DMS 273 (cell line): ENCODE measurements at regions not wholly inside any gene's neighbourhood (a gene's known extent, or its start where the extent isn't known, plus 50 kb on each side); places are given as distances from the start of the nearest gene placed in this dataset.
A peak's percentile ranks its signal among the peaks of the same experiment; 100 is the strongest.

Experiments used
- DNase-seq: peaks from one replicate; lab custom pipeline; 2025; ENCODE audit not compliant: unreplicated experiment; lab: John Stamatoyannopoulos, UW

DNA sequence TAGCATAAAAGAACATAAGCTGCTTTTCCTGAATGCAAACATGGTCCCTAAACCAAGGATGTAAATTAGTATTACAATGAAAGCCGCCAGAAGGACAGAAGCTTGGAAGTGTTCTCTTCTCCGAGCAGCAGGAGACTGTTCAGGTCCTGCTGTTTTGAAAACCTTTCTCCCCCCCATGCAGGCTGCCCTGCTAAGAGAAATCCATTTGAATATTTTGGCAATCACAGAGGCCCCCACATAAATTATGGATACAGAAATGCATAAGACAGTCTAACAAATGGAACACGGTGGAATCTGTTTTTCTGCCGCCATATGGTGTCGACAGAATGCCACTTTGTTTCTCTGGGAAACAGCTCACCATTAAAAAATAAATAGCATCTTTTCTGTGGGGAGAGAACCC is 600.4 kb upstream of the KLHL29 start:
- peak; percentile 94 for DNase-seq

DNA sequence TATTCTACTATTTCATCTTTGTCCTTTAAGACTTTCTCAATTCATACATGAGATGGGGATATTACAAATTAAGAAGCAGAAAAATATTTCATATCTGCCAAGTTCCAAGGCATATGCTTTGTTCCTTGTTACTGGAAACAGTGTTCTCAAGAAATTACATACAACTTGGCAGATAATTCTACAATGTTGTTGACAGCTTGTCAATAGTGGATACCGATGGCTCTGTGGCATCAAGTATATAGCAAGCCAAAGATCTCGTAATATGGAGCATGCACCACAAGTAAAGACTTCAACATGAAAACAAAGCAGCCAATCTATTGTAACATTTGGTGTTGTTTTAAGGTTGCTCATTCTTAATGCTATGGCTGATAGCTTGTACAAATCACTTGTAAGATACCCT is 598.2 kb upstream of the KLHL29 start:
- no peak for DNase-seq

DNA sequence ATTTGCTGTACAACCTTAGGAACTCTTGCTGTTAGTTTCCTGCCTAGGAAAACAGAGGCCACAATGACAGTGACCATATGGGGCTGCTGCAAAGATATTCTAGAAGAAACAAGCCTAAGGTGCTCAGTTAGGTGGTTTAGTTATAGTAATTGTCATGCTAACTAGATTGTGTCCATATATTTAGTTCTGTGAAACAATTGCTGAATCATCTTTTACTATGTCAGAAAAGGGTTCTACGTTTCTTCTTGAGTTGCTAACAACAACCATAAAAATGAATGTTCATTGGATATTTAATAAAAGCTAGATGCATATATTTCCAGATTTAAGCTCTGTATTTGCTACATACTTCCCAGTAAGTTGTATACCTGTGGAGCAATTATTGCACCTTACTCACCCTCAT is 597.2 kb upstream of the KLHL29 start:
- DNase-seq = no peak

DNA sequence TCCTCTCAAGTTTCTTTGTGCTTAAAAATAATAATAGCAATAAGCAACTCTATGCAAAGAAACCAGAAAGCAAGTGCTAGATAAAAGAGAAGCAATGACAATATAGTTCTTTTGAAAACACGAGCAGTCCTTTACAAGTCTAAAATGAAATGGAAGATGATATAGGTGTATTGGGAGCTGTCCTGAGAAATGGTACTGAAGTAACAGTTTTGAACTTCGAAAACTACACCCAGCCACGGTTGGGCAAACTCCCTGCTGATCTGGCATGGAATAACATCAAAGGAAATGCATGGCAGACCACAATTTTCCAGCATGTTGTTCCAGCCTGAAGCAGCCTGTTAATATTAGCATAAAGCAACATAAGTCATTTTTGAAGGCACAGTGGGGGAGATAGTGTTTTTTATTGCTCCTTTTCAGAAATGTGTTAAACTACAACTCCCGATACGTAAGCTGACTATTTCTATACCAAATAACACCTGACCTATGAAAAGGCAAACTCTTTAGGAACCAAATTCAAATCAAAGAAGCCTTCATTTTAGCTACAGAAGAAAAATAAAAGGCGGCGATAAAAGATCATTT is 596.1 kb upstream of the KLHL29 start:
- peak; percentile 61 for DNase-seq

DNA sequence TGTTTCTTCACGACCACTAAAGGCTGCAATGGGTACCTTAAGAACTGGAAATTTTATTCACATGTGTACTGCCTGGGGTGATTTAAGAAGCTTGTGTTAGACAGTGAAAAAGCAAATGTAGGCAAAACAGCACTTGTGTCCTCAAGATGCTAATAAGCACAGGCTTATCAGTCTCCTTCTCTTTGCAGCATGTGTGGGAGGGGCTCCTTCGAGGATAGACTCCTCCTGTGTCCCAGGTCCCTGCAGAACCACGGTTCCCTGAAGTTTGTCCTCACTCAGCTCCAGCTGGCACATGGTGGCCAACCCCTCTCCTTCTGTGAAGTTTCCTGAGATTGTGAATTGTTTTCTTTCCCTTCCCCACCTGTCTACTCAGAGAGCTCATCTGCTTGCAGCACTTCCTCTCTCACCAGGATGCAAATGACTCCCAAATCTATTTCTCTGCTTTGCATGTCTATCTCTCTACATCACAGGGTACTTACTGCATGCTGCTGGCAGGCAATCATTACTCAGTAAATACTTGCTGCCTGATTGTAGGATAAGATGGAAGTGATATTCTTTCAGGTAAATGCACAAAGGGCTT is 589.6 kb upstream of the KLHL29 start:
- DNase-seq = no peak

DNA sequence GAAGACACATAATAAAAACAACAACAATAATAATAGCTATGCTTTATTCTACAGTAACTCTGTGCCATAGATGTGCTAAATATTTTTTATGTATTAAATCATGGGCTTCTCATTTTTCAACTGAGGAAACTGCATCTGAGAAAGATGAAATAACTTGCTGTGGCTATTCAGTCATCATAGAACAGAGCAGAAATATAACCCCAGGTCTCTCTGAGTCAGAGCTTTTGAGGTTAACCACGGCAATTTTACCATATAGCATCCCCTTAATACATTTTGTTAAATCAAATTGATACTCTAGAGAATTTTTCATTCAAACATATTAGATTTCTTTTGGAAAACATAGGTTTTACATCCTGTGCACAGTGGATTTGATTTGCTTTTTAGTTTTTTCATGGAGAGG is 586.6 kb upstream of the KLHL29 start:
- no peak for DNase-seq

DNA sequence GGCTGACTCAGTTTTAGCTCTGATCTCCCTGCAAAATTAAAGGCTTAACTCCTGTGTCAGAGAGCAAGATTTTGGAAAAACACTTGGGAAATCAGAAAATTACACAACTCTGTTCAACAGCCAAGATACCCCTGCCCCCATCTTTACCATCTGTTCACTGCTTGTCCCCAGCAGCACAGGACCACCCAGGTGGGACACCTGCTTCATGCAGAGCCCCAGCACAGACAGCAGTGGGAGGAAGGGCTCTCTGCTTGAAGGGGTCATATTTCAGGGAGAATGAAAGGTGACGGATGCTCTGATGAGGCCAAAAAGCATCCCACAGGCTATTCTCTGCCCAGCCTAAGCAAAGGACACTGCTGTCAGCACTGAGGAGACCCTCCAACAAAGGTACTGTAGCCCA is 584.6 kb upstream of the KLHL29 start:
- DNase-seq = peak; percentile 10

DNA sequence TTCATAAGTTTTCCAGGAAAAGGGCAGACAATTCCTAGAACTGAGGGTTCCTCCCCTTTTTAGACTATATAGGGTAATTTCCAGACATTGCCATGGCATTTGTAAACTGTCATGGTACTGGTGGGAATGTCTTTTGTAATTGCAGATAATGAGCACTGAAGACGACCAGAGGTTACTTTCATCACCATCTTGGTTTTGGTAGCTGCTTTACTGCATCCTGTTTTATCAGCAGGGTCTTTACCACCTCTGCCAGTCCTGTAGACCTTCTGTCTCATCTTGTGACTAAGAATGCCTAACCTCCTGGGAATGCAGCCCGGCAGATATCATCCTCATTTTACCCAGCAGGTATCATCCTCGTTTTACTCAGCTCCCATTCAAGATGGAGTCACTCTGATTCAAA is 583.9 kb upstream of the KLHL29 start:
- DNase-seq = no peak

DNA sequence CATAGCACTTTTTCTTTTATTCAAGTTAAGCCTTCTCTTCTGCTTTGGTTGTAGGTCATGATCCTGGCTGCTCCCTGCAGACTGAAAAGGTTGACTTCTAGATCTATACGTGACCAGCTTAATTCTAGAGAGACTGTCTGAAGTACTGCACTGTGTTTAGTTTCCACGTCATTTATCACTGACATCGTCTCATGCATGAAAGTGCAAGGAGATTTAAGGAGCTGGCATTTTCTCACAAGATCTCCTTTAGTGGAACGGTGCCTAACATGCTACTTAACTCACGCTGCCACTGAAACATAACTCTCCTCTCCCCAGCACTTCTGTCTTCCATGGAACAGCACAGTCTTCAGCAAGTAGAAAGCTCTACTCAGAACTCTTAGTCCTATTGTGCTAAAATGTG is 583.0 kb upstream of the KLHL29 start:
- no peak for DNase-seq

DNA sequence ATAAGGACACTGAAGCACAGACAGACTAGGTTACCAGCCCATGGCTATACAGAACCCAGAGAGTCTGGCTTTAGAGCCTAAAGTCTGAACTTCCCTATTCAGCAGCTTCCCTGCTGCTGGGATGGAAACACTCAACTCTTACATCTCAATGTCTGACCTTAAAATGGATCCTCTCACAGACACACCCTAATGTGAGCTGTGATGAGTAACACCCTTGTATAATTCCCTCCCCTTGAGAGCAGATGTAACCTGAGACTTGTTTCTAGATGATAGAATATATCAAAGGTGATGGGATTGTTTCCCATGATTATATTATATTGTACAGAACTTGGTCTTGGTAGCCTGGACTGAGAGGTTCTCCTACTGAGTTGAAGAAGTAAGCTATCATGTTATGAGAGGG is 577.1 kb upstream of the KLHL29 start:
- no peak for DNase-seq

DNA sequence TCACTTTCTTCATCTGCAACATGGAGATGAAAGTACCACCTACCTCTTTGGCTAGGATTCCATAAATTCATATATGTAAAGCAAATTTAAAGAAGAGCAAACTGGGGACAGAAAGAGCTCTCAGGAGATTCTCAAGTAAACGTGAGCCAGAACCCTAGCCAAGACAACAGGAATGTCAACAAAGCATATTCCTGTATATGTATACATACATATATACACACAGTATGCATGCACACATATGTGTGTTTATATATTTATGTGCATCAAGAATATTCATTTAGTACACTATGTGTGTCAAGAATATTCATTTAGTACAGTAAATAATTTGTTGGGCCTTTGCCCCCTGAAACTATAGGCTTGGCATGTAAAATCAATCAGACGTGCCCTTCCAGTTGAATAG is 574.4 kb upstream of the KLHL29 start:
- no peak for DNase-seq

DNA sequence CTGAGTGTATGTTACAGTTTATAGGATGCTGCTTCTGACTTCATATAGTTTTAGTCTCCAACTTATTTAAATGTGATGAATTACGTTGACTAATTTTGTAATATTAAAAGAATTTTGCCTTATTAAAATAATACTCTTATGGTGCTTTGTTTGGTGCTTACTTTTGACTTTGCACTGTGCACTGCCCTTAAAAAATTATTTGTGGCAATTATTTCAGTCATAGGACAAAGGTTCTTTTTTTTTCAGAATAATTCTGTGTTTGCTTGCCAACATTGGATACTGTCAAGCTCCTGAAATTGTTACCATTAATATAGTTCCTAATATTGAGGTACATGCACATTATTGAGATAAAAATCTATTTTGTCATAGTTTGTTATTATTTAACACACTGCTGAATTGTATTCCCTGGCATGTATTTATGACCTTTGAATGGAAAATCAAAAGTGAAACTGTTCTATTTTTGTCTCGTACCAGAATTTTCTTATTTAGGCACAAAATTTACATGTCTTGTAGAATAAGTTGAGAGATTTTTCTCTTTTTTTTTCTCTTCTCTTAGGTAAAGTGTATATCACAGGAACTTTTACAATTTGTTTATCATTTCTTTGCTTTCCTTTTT is 572.8 kb upstream of the KLHL29 start:
- DNase-seq = no peak

DNA sequence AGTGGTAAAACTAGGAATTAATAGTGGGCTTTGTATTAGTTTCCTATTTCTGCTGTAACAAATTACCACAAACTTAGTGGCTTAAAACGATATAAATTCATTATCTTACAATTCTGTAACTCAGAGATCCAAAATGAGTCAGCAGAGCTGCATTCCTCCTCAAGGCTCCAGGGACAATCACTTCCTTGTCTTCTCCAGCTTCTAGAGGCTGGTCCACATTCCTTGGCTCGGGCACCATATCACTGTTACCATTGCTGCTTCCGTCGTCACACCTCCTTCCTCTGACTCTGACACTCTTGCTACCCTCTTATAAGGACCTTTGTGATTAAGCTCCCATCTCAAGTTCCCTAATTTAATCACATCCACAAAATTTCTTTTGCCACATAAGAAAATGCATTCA is 567.8 kb upstream of the KLHL29 start:
- DNase-seq = no peak

DNA sequence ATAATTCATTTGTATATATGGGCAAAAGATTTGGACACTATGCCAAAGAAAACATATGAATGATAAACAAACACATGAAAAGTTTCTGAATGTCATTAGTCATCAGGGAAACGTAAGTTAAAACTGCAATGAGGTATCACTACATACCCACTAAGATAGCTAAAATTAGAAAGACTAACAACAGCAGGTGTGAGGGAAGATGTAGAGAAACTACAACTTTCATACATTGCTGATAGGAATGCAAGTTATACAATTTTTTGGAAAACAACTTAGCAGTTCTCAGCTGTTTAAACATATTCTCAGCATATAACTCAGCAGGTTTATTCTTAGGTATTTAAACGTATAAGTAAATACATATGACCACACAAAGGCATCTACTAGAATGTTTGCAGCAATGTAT is 563.5 kb upstream of the KLHL29 start:
- no peak for DNase-seq

DNA sequence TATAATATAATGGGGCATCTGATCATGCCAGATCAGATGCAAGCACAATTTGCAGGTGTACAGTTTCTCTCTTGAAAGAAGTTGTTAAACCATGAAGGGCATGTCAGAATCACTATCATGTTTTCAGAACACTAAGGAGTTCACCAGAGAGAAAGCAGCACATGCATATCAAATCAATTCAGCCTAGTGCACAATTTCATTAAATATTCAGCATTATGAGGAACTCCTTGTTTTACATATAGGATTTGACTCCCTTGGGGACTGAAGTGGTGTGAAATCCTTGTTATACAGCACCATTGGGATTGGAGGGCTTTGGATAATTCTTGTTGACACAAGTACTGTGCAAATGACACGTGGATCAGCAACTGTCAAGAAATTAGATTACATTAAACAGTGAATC is 562.1 kb upstream of the KLHL29 start:
- DNase-seq = peak; percentile 9

DNA sequence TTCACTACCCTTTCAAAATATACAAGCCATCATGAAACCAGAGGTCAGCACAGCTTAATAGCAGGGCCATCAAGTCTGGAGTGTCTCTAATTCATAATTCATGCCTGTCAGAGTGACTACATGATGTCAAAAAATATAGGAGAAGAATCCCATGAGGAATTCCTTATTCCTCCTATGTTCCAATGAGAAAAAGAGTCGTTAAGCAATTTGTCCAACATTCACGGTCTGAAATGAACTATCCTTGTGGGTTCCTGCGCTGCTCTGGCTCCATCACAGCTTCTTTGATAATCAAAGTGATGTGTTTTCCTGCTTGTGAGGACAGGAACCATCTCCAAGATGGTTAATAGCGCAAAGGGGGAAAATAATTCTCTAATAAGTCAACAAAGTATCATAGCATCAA is 560.4 kb upstream of the KLHL29 start:
- DNase-seq = no peak

DNA sequence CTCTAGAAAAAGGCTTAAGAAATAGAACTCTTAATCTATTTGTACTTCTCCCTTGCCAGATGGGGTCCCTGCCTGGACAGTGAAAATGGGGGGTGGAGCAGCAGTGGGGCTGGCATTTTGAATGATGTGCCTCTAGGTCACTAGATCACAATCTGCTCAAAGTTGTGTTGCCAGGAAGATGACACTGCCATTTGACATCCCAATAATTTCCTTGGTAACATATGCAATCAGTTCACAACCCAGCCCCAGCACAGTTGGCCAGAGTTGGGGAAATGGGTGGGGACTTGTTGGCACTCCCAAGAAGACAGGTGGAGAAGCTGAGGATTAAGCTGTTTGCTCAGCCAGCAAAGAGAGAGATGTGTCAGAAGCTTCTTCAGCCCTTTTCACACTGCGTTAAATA is 558.3 kb upstream of the KLHL29 start:
- DNase-seq = peak; percentile 85

DNA sequence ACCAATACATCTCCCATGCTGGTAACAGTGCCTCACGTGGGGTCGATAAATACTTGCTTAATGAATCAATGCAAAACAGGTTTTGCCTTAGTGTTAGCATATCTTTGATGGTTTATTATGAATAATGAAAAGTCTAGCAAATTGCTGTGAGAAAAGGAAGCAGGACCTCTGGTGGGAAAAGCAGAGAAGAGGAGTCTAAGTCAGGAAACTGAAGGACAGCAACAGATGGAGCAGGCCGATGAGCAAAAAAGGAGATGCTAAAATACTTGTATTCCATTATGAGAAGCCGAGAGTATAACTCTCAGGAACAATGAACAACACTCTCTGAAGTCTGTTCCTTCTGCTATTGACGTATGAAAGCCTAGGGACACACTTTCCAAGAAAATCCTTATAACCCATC is 555.2 kb upstream of the KLHL29 start:
- DNase-seq = no peak

DNA sequence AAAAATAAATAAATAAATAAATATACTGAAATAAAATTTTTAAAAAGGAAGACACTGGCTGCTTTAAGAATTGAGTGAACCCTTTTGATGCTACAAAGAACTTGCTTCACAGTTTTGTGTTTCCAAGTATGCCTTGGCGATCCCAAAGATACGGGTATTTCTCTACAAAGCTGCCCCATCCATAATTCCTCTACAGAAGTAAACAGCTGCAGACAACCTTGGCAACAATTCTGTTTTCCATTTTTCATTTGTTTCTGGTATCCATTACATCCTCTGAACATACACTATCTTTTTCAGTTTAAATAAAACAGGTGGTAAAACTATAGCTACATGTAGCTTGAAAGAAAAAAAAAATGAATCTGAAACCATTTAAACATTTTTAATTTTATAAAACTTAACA is 552.8 kb upstream of the KLHL29 start:
- no peak for DNase-seq

DNA sequence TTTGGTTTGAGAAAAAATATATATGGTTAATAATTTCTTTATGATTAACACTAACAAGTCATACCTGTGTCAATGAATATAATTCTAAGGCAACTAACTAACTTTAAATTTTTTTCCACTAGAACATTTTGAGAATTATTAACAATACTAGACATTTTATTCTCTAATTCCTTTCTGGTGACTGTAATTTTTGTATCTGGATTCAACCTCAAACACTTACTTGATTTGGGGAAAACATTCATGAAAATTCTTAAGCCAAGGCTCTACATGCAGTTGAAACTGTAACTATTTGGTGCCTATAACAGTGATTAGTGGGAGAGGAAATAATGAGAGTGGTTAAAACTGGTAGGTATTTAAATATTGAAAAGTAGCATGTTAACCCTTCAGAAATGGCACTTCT is 546.5 kb upstream of the KLHL29 start:
- DNase-seq = no peak

DNA sequence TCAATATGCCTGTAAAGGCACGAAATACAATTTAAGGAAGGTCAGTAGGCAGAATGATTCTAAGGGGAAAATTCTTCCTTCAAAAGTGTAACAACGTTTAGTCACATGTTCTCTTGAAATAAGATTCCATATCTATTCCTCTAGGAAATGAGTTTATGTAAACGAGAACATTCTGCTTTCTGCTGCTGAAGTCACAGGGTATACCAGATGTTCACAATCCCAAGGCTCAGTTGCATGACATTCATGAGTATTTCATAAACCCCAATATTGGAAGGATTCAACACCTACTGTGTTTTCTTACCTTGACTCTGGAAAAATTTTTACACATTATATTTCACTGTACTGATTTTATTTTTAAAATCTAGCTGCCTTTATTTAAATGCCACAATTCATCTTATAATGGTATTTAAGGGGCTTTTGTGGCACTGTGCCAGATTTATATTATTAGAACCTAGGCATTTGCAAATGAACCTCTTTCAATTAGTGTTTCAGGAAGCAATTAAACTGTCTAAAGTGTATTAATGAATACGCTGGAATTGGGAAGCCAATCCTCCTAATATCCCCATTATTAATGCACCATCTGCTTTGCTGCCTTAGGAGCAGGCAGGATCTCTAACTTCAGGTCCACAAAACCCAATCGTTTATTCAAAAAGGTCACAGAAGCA is 542.6 kb upstream of the KLHL29 start:
- DNase-seq = peak; percentile 49

DNA sequence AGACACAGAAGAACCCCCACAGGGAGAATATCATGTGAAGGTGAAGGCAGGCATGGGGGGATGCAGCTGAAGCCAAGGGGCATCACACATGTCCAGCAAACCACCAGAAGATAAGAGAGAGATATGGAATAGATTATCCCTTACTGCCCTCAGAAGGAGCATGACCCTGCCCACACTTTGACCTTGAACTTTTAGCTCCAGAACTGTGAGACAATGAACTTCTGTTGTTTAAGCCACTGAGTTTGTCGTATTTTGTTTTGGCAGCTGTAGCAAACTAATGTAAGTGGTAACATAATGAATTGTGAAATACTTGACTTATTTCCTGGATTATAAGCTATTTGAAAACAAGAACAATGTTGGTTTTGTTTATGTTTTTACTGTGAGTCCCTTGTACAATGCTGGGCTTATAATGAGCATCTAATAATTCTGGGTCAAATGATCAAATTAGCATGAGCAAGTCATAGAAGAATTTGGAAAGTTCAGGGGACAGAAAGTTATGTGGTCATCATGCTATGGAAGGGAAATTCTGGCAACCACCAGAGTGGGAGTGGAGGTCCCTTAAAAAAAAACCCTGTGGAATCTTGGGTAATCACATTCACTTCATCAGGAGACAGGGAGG is 541.0 kb upstream of the KLHL29 start:
- DNase-seq = no peak
